AG04450 (cell line): ENCODE measurements at regions not wholly inside any gene's neighbourhood (a gene's known extent, or its start where the extent isn't known, plus 50 kb on each side); places are given as distances from the start of the nearest gene placed in this dataset.

Experiments used
- CTCF ChIA-PET: fragments of 300-600, 350-600 bp; formaldehyde crosslinking; extraction: SDS; loops from one replicate; lab custom pipeline; 2022; ENCODE audit warnings: antibody characterized with exemption, inconsistent platforms; lab: Charles Lee
- POLR2A ChIA-PET: fragments of 350-600 bp; formaldehyde crosslinking; extraction: SDS; loops from one replicate; lab custom pipeline; 2021; ENCODE audit warnings: antibody characterized with exemption, inconsistent platforms; lab: Yijun Ruan, JAX
- DNase-seq: peaks from one replicate; pipeline ENCODE4 v3.0.0-alpha.2; 2011; ENCODE audit warnings: low read depth, low spot score
- H3K27ac ChIP-seq: one replicate; pipeline ENCODE4 v1.5.1; 2012; ENCODE audit warnings: low read depth, low read length, control low read depth
- H3K27me3 ChIP-seq: one replicate; pipeline ENCODE4 v1.6.0; 2012; ENCODE audit warnings: low read length; ENCODE audit not compliant: control insufficient read depth, insufficient read depth
- H3K4me3 ChIP-seq: 2 replicates; pipeline ENCODE4 v1.5.1; 2011; ENCODE audit warnings: mild to moderate bottlenecking, low read depth, low read length, control low read depth
- H3K9me3 ChIP-seq: 2 replicates; pipeline ENCODE4 v1.5.1; 2012; ENCODE audit warnings: low read length; ENCODE audit not compliant: control insufficient read depth, insufficient read depth
- TF ChIP-seq, protein P1 (sequence below): IDR thresholded peaks from 2 replicates; pipeline ENCODE4 v1.5.1; 2011; ENCODE audit warnings: low read depth, low read length, control low read depth, inconsistent platforms

- Histone ChIP-seq H3K27ac (no peak overlapping the region), H3K27me3 (peaks cover 45% of the 10 kb centered on the region), H3K4me3 (peak overlapping the region; percentile 66), H3K9me3 (peaks cover 3% of the 10 kb centered on the region; the same call in 1 of the 2 replicates)
- ChIA-PET POLR2A (interaction anchor here (0.6 kb wide), 1 partner anchor 80 kb away, joined by 3 read pairs; no protein-coding TSS in a partner anchor), CTCF (interaction anchor here (0.6 to 1.6 kb wide), 9 partner anchors 29 to 1158 kb away, joined by 3 to 8 read pairs (median 4); no protein-coding TSS in a partner anchor)
- TF ChIP-seq, protein P1, sequence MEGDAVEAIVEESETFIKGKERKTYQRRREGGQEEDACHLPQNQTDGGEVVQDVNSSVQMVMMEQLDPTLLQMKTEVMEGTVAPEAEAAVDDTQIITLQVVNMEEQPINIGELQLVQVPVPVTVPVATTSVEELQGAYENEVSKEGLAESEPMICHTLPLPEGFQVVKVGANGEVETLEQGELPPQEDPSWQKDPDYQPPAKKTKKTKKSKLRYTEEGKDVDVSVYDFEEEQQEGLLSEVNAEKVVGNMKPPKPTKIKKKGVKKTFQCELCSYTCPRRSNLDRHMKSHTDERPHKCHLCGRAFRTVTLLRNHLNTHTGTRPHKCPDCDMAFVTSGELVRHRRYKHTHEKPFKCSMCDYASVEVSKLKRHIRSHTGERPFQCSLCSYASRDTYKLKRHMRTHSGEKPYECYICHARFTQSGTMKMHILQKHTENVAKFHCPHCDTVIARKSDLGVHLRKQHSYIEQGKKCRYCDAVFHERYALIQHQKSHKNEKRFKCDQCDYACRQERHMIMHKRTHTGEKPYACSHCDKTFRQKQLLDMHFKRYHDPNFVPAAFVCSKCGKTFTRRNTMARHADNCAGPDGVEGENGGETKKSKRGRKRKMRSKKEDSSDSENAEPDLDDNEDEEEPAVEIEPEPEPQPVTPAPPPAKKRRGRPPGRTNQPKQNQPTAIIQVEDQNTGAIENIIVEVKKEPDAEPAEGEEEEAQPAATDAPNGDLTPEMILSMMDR, result peak; percentile 61
- peak; percentile 79 for DNase-seq
Observed at GRCh38 chr5:88140856-88141752, 127.5 kb downstream of the TMEM161B start.

DNA sequence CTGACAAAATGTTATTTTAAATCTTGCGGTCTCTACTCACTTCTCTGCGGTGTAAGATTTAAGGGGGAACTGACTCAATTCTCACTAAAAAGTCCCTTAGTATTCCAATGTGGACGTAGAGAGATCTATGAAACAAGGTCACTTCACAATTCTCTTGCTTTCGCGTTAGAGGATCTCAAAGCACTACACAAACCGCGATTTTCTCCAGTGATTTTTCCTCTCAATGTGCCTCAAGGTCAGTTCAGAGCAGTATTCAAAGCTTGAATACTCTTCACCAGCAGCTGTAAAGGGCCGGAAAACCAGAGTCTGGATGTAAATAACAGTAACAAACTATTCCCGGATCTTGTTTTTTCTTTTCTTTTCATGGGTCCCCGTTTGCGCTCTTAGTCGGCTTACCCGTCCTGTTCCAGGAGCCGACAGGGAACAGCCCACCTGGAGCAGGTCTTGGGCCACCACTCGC lies 128.2 kb downstream of the TMEM161B start:
- DNase-seq, result no peak
- Histone ChIP-seq H3K27ac (no peak overlapping the region), H3K27me3 (peaks cover 39% of the 10 kb centered on the region), H3K4me3 (peak overlapping the region; percentile 66), H3K9me3 (peaks cover 3% of the 10 kb centered on the region; the same call in 1 of the 2 replicates)
- ChIA-PET POLR2A (no interaction called here), CTCF (interaction anchor here (0.6 to 1.6 kb wide), 3 partner anchors 516 to 586 kb away, joined by 3 to 8 read pairs (median 3); no protein-coding TSS in a partner anchor)
- TF ChIP-seq, protein P1, result no peak

DNA sequence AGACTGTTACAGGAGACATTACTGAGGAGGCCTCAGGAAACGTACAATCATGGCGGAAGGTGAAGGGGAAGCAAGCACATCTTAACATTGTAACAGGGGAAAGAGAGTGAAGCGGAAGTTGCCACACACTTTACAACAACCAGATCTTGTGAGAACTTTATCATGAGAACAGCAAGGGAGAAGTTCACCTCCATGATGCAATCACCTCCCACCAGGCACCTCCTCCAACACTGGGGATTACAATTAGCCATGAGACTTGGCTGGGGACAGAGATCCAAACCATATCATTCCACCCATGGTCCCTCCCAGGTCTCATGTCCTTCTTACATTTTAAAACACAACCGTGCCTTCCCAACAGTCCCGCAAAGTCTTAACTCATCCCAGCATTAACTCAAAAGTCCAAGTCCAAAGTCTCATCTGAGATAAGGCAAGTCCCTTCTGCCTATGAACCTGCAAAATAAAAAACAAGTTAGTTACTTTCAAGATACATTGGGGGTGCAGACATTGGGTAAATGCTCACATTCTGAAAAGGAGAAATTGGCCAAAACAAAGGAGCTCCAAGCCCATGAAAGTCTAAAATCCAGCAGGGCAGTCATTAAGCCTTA lies 138.3 kb downstream of the TMEM161B start:
- ChIA-PET CTCF (no interaction called here), POLR2A (no interaction called here)
- no peak overlapping the region for H3K27ac ChIP-seq
- H3K9me3 ChIP-seq, result no peaks in the 10 kb centered on the region
- TF ChIP-seq, protein P1, result no peak
- H3K4me3 ChIP-seq, result no peak overlapping the region
- H3K27me3 ChIP-seq, result no peaks in the 10 kb centered on the region
- no peak for DNase-seq

DNA sequence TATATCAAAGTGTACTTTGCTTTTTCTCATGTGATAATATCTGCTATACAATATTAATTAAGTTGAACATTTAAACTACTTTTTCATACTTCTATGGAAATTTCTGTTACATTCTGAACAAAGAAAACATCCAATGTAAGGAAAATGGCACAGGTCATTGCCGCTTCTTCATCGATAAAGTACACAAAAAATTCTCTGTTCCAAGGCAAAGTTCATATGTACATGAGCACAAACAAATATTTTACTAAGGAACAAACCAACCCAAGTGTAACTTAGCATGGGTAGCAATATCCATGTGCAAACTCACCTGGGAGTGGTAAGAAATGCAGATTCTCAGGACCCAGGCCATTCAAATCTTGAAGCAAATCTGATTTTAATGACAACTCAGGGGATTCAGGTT lies 139.8 kb downstream of the TMEM161B start:
- TF ChIP-seq, protein P1, result no peak
- POLR2A ChIA-PET, result no interaction called here
- H3K27me3 ChIP-seq, result no peaks in the 10 kb centered on the region
- CTCF ChIA-PET, result no interaction called here
- no peaks in the 10 kb centered on the region for H3K9me3 ChIP-seq
- no peak for DNase-seq
- H3K4me3 ChIP-seq, result no peak overlapping the region
- no peak overlapping the region for H3K27ac ChIP-seq
